Middle frontal gyrus (tissue), 1 donor: ENCODE measurements at regions not wholly inside any gene's neighbourhood (a gene's known extent, or its start where the extent isn't known, plus 50 kb on each side); places are given as distances from the start of the nearest gene placed in this dataset.
"Not testable (repeated sequence)": the region's sequence is repeated elsewhere in the genome, so short reads cannot be mapped to it uniquely, and the experiment has no call there.

Source experiments
- DNase-seq: peaks from one replicate; pipeline ENCODE4 v3.0.0-alpha.2; 2015; ENCODE audit warnings: low spot score; ENCODE audit errors: extremely low spot score

GRCh38 chr15:38614621-38615020 is 50.0 kb upstream of the RASGRP1 start:
- DNase-seq, result no peak

- DNase-seq, result no peak
Measured at GRCh38 chr15:38617831-38618230, 53.2 kb upstream of the RASGRP1 start.

DNA sequence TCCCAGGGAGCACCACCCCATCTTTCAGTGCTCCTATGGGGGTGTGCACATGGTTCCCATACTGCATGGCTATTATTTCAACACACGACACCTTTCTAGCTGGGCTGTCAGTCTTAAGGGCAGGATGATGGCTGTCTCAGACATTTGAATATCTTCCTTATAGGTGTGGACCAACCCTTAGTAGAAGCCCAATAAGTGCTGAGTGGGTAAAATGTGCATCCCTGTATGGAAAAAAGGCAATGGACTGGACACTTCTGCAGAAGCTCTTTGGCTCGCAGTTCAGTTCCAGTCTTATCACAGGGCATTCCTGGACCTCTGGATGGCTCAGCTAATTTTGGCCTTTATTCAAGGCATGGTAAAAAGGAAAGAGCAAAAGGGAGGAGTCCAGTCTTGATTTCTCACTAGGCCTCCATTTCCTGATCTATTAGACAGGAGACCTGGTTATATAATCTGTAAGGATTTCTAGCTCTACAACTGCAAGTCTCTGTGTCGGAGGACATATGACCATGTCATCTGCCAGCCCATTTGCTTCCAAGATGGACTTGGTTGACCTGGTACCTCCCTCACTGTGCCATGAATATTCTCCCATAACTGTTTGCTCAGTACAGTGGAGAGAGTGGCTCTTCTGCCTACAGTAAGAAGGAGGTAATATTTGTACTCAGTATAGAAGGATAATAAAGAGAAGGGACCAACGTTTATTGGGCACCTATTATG is 53.8 kb upstream of the RASGRP1 start:
- no peak for DNase-seq

- DNase-seq, result no peak
Measured at GRCh38 chr15:38620098-38620497, 55.5 kb upstream of the RASGRP1 start.

GRCh38 chr15:38620851-38621594 is 56.4 kb upstream of the RASGRP1 start:
- DNase-seq, result no peak

DNA sequence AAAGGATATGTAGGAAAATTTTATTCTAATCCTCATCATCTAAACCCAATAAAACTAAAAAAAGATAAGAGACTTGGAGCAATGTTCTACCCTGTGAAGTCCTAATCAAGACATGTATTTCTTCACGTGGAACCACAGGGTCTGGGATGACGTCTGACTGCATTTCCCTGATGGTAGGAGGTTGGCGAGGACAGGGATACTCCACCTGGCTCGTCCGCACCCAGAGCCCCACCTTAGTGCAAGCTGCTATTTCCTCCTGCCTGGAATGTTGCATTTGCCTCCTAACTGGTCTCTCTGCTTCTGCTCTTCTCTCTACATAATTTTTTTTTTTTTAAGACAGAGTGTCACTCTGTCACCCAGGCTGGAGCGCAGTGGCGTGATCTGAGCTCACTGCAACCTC is 57.7 kb upstream of the RASGRP1 start:
- no peak for DNase-seq

- DNase-seq, result no peak
Measured at GRCh38 chr15:38622908-38623307, 58.3 kb upstream of the RASGRP1 start.

- no peak for DNase-seq
Measured at GRCh38 chr15:38623744-38624143, 59.1 kb upstream of the RASGRP1 start.

- DNase-seq, result no peak
Measured at GRCh38 chr15:38624244-38625205, 59.9 kb upstream of the RASGRP1 start.

DNA sequence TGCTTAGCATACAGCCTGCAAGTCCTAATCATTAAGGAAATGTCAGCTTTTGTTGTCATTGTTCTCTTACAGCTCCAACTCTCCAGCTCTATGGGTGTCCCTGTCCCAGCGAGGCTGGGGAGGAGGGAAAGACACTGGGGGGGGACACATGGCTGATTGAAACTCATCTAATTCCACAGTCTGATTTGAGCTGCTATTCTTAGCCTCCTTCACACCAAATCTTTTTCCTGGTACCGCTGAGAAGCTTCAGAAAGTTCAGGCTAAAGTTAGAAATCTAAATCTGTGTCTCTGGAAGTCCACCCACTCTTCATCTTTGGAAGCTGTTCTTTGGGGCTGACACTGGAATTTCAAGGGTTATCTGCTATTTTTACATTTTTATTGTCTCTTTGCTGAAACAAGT is 61.3 kb upstream of the RASGRP1 start:
- DNase-seq, result no peak

- DNase-seq, result no peak
Measured at GRCh38 chr15:38626443-38627050, 61.9 kb upstream of the RASGRP1 start.

DNA sequence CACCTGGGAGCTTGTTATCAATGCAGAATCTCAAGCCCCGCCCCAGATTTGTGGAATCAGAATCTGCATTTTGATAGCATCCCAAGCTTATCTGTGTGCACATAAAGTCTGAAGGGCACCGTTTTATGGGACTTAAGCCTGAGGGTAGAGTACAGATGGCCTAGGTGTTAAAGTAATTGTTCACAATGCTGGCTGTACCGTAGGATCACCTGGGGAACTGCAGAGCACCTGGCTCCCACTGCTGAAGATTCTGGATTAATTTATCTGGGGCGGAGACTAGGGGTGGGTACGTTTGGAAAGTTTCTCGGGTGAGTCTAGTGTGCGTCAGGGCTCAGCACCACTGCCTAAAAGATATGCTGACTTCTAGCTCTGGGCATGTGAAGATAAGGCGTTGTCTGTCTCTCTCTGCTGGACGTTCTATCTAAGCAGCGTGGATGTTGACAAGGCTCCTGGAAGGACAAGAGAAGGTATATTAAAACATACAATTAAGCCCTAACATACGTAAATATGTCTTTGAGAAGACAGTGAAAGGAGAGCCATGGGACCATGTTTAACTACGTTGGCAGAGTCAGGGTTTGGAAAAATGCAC is 63.2 kb upstream of the RASGRP1 start:
- no peak for DNase-seq

DNA sequence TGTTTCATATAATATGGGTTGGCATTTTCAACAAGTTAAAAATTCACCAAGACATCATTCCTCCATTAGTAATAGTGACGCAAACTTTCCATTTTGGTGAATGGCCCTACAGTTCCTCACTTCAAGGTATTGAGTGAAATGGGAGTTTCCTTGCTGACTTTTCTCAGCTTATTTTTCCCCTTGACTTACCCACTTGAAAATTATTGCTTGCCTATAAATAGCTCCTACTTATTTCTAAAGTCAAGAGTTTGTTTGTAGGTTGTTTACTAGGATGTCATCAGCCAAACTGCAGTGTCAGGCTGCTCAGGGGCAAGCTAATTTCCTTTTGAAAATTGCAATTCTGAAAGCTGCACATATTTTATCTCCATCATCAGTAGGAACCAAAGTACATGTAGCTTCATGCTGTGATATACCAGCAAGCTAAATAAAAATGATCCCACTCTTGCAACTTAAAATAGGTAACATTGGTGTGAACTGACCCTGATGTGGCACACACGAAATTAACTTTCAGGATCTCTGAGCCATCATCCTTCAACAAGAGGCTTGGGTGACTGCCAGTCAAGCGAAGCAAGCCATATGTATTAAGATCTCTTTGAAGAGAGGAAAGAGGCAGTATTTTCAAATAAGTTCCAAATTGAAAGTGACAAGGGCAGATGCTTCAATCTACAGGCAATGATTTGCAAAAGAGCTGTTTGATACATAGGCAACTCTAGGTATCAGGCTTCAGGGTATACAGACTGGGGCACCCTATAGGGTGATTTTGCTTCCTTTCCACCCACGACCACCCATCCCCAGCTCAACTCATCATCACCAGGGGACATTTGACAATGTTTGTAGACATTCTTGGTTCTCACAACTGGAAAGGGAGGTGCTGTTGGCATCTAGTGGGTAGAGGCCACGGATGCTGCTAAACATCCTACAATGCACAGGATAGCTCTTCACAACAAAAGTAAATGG is 66.8 kb upstream of the RASGRP1 start:
- no peak for DNase-seq

DNA sequence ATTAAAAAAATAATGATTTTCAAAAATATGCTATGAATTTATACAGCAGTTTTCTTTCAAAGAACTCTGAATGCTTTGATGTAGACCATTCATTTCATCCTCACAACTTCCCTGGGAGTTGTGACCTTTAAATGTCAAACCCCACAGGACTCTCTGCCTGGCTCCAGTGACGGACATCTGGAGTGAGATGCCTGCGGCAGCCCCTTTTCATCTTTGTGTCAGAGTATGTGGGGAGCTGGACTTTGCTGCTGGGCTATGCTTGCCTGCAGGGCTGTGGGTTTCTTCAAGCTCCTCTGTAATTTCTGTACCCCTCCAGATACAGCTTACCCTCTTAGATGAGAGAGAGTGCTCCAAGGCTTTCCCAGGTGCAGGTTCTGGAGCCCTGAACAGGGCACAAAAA is 70.6 kb upstream of the RASGRP1 start:
- no peak for DNase-seq

DNA sequence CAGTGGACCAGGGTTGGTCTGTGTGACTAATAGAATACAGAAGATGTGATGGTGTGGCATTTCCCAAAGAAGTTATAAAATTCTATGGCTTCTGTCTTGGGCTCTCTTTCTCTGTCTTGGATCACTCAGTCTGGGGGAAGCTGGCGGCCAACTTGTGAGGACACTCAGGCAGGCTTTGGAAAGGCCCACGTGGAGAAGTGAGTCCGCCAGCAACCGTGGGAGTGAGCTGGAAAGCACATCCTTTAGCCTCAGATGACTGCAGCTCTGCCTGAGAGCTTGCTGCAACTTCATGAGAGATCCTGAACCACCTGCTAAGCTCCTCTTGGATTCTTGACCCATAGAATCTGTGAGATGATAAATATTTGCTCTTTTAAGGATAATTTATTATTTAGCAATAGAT is 72.0 kb upstream of the RASGRP1 start:
- DNase-seq, result peak; percentile 69

DNA sequence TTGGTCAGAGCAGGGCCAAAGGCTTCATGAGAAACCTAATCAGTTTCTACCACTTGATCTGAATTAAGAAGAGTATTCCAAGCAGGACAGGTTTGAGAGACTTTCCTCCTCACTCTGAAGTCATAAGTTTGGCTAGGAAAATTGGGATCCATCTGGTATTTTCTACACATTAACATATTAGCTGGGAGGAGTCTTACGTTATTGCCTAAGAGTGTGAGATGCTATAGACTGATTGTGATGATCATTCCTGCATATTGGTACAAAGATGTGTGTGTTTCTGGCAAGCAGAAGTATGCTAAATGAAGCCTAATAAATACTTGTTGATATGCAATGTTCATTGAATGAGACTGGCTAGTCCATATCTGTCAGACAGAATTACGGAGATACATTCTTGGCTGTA is 73.5 kb upstream of the RASGRP1 start:
- no peak for DNase-seq

DNA sequence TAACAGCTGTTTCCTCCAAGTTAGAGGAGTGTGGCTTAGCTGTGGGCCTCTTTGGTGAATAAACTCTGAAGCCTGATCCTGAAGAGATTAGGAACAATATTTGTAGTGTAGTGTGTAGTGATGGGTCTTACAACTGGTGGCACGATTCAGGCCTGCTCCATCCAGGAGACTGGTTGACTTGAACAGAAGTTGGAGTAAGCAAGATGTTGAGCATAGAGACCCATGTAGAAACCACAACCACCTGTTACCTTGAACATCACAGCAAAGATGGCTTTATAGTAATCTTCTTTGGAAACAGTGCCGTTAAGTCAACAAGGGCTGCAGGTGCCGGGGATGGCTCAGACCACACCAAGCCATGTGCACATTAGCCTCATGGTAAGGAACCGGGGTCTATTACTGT is 74.2 kb upstream of the RASGRP1 start:
- DNase-seq, result no peak

DNA sequence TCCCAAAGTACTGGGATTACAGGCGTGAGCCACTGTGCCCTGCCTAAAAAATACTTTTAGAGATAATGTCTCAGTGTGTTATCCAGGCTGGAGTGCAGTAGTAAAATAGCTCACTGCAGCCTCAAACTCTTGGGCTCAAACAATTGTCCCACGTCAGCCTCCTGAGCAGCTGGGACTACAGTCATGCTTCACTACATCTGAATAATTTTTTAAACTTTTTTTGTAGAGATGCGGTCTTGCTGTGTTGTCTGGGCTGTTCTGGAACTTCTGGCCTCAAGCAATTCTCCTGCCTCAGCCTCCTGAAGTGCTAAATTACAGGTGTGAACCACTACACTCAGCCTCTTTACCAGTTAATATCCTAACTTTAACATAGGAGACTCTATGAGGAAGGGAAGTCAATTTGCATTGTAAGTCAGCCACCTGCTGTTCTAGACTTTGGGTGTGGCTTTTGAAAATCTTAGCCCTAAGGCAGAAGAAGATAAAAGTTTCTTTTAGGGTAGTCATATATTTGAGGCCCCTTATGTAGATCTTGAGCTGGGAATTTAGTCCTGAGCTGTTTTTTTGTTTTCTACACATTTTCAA is 78.2 kb upstream of the RASGRP1 start:
- DNase-seq, result no peak

GRCh38 chr15:38644353-38644752 is 79.7 kb upstream of the RASGRP1 start:
- not testable (repeated sequence) for DNase-seq

DNA sequence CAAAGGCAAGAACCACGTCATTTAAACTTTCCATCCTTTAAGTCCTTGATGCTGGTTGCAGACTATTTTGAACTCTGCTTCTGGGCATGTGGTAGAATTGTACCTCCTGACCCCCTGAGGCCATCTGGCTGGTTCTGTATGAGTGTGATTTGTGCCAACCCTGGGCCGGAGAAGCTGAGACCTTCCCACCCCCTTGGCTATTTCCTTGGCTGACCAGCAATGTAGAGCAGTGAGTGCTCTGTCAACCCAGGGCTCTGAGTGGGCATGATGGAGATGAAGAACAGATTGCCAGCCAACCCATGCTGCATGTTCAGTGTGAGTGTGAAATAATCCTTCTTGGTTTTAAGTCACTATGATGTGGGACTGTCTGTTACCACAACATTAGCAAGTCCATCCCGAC is 82.1 kb upstream of the RASGRP1 start:
- DNase-seq, result no peak
